Stimulated activated memory B cell treated with anti-CD40 and anti-IgM and Interleukin-4, amounts not matched to agents 10 μg/mL and 1 μg/mL and 100 μg/mL, for 72 hours (primary cell): ENCODE measurements at regions not wholly inside any gene's neighbourhood (a gene's known extent, or its start where the extent isn't known, plus 50 kb on each side); places are given as distances from the start of the nearest gene placed in this dataset.
"Not testable (repeated sequence)": the region's sequence is repeated elsewhere in the genome, so short reads cannot be mapped to it uniquely, and the experiment has no call there.

Experiments
- ATAC-seq: fragments of 150-1000 bp; cut with Tn5 transposase; 2 replicates; pipeline ENCODE4 v1.10.0; 2021
- H3K27ac Mint-ChIP-seq: one replicate; pipeline ENCODE4 v1.8.0; 2022; ENCODE audit warnings: mild to moderate bottlenecking, mixed read lengths
- H3K27me3 Mint-ChIP-seq: one replicate; pipeline ENCODE4 v1.8.0; 2022; ENCODE audit warnings: mixed read lengths
- H3K36me3 Mint-ChIP-seq: one replicate; pipeline ENCODE4 v1.8.0; 2022; ENCODE audit warnings: mixed read lengths
- H3K4me1 Mint-ChIP-seq: one replicate; pipeline ENCODE4 v1.8.0; 2022; ENCODE audit warnings: mixed read lengths
- H3K4me3 Mint-ChIP-seq: one replicate; pipeline ENCODE4 v1.8.0; 2022; ENCODE audit warnings: mild to moderate bottlenecking, moderate library complexity, mixed read lengths
- H3K9me3 Mint-ChIP-seq: one replicate; pipeline ENCODE4 v1.8.0; 2022; ENCODE audit warnings: mixed read lengths

DNA sequence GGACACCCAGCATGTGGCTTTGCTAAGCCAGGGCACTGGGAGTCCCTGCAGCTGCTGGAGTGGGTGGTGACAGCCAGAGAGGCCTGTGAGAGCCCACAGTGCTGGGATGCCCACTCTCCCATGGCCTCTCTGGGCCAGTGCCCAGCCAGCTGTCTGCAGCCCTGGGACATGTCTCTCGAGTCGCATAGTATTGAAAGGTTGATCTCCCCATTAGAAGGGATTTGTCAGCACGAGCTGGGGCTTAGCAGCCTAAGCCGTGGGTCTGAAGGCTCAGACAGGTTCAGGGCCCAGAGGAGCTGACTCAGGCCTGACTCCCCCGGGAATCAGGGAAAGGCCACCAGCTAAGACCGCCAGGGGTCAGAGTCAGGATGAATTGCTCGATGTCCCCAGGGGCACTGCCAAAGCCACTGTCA is 53.5 kb downstream of the FOXD2 start:
- H3K9me3 Mint-ChIP-seq = no peaks in the 10 kb centered on the region
- no peaks in the 10 kb centered on the region for H3K36me3 Mint-ChIP-seq
- H3K4me1 Mint-ChIP-seq = no peaks in the 10 kb centered on the region
- peaks cover 27% of the 10 kb centered on the region for H3K27me3 Mint-ChIP-seq
- ATAC-seq = peak; percentile 3
- H3K27ac Mint-ChIP-seq = no peak overlapping the region
- H3K4me3 Mint-ChIP-seq = no peak overlapping the region

DNA sequence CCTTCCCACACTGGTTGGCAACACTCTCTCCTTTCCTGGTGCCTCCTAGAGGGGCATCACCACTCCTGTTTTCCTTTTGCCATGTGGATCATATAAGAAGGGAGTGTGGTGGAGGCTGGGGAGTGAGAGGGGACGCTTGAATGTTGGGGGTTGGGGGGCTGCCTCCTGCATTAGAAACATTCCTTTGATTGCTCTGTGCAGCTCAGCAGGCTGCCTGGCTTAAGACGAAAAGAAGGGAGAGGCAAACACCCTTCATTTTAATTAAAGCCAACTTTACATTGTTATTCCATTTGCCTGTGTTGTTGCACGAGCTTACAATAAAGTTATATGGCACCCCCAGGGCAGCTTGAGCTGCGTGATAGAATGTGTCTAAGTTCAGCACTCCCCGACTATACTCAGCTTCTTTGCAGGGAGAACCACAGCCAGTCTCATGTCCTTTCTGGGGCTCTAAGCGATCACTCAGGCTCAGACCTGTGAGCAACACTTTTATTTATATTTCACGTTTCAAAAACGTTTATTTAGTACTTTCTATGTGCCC is 57.4 kb downstream of the FOXD2 start:
- Mint-ChIP-seq H3K9me3 (no peaks in the 10 kb centered on the region), H3K36me3 (no peaks in the 10 kb centered on the region), H3K27ac (no peak overlapping the region), H3K4me1 (no peaks in the 10 kb centered on the region), H3K27me3 (peaks cover 40% of the 10 kb centered on the region), H3K4me3 (no peak overlapping the region)
- ATAC-seq = no peak

- Mint-ChIP-seq H3K27ac (no peak overlapping the region), H3K9me3 (no peaks in the 10 kb centered on the region), H3K36me3 (no peaks in the 10 kb centered on the region), H3K27me3 (peaks cover 46% of the 10 kb centered on the region), H3K4me1 (no peaks in the 10 kb centered on the region), H3K4me3 (no peak overlapping the region)
- no peak for ATAC-seq
Measured at GRCh38 chr1:47498551-47498950, 60.7 kb downstream of the FOXD2 start.

DNA sequence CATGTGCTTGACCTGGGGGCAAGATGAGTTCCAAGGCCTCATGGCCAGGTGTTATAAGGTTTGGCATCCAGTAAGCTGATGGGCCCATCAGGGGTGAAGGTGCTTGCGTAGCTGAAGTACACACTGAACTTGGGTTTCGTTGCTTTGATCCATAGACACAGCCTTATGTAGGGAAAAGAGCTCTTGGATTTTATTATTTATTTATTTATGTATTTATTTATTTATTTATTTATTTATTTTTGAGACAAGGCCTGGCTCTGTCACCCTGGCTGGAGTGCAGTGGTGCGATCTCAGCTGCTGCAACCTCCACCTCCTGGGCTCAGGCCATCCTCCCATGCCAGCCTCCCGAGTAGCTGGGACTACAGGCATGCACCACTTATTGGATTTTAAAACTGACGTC is 63.2 kb downstream of the FOXD2 start:
- ATAC-seq = no peak

DNA sequence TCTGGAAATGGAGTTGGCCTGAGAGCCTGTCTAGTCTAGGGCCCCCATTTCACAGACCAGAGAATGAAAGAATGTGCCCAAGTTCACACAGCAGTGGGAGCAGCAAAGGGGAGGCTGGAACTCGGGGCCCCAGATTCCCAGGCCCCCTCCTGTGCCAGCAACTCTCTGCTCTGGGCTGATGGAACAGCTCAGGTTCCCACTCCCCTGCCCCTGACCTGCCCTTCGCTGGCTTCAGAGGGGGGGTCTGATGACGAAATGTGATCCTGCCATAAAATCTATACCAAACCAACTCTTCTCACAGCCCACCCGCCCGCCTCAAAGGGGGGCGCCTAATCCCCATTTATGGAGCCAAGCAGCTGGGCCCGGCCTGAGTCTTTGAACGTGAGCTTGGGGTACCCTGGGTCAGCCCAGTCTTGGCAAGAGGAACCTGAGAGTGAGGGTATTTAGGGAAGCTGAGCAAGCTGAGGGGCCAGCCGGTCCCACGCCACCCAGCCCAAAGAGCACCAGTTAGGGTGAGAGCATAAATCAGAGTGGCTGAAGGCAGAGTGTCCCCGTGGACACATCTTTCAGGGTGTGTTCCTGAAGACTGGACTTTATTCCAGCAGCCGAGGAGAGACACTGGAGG is 65.0 kb downstream of the FOXD2 start:
- H3K4me3 Mint-ChIP-seq = no peak overlapping the region
- H3K9me3 Mint-ChIP-seq = peaks cover 7% of the 10 kb centered on the region
- ATAC-seq = no peak
- H3K27ac Mint-ChIP-seq = no peak overlapping the region
- H3K27me3 Mint-ChIP-seq = peaks cover 59% of the 10 kb centered on the region
- no peaks in the 10 kb centered on the region for H3K36me3 Mint-ChIP-seq
- no peaks in the 10 kb centered on the region for H3K4me1 Mint-ChIP-seq

More for the DNA sequence above, 63.2 kb downstream of the FOXD2 start:
- peaks cover 4% of the 10 kb centered on the region for H3K9me3 Mint-ChIP-seq
- no peak overlapping the region for H3K4me3 Mint-ChIP-seq
- H3K27me3 Mint-ChIP-seq = peaks cover 62% of the 10 kb centered on the region
- H3K36me3 Mint-ChIP-seq = no peaks in the 10 kb centered on the region
- H3K27ac Mint-ChIP-seq = no peak overlapping the region
- no peaks in the 10 kb centered on the region for H3K4me1 Mint-ChIP-seq

DNA sequence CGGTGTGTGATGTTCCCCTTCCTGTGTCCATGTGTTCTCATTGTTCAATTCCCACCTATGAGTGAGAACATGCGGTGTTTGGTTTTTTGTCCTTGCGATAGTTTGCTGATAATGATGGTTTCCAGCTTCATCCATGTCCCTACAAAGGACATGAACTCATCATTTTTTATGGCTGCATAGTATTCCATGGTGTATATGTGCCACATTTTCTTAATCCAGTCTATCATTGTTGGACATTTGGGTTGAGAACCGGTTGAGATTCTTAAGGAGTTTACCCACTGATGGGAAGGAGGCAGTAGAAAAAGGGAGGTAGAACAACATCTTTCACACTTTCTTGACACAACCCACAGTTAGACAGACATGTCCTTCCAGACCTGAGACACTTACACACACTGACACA is 67.0 kb downstream of the FOXD2 start:
- H3K4me1 Mint-ChIP-seq, H3K36me3 Mint-ChIP-seq, H3K27ac Mint-ChIP-seq, H3K4me3 Mint-ChIP-seq, H3K9me3 Mint-ChIP-seq, ATAC-seq: not testable (repeated sequence)
- peaks cover 52% of the 10 kb centered on the region for H3K27me3 Mint-ChIP-seq

- H3K27me3 Mint-ChIP-seq = peaks cover 52% of the 10 kb centered on the region
Measured at GRCh38 chr1:47505267-47505666, 67.4 kb downstream of the FOXD2 start.

GRCh38 chr1:47506053-47506452 is 68.2 kb downstream of the FOXD2 start:
- Mint-ChIP-seq H3K4me1 (peaks cover 4% of the 10 kb centered on the region), H3K27me3 (peaks cover 52% of the 10 kb centered on the region), H3K36me3 (no peaks in the 10 kb centered on the region), H3K4me3 (no peak overlapping the region), H3K27ac (no peak overlapping the region), H3K9me3 (peaks cover 7% of the 10 kb centered on the region)
- ATAC-seq = no peak

More at GRCh38 chr1:47505267-47505666, 67.4 kb downstream of the FOXD2 start:
- Mint-ChIP-seq H3K4me3 (no peak overlapping the region), H3K27ac (no peak overlapping the region), H3K4me1 (peaks cover 4% of the 10 kb centered on the region), H3K36me3 (no peaks in the 10 kb centered on the region), H3K9me3 (peaks cover 7% of the 10 kb centered on the region)
- no peak for ATAC-seq

DNA sequence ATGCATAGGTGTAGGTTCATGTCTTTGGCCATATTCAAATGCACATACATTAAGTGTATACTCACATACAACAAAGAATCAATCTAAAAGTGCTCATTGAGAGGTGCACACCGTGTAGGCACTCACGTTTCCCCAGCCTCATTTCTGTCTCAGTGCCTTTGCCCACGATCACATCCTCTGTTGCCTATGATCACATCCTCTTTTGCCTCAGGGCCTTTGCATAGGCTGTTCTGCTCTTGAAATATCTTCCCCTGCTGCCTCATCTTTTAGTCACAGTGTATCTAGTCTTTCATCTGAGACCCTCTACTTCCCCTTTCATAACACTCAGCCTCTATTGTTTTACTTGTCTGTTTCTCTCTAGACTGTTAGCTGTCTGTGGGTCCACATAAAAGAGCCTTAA is 69.3 kb downstream of the FOXD2 start:
- H3K9me3 Mint-ChIP-seq = peaks cover 11% of the 10 kb centered on the region
- H3K4me1 Mint-ChIP-seq = peaks cover 4% of the 10 kb centered on the region
- no peak overlapping the region for H3K4me3 Mint-ChIP-seq
- no peak overlapping the region for H3K27ac Mint-ChIP-seq
- H3K27me3 Mint-ChIP-seq = peaks cover 50% of the 10 kb centered on the region
- ATAC-seq = no peak
- no peaks in the 10 kb centered on the region for H3K36me3 Mint-ChIP-seq

DNA sequence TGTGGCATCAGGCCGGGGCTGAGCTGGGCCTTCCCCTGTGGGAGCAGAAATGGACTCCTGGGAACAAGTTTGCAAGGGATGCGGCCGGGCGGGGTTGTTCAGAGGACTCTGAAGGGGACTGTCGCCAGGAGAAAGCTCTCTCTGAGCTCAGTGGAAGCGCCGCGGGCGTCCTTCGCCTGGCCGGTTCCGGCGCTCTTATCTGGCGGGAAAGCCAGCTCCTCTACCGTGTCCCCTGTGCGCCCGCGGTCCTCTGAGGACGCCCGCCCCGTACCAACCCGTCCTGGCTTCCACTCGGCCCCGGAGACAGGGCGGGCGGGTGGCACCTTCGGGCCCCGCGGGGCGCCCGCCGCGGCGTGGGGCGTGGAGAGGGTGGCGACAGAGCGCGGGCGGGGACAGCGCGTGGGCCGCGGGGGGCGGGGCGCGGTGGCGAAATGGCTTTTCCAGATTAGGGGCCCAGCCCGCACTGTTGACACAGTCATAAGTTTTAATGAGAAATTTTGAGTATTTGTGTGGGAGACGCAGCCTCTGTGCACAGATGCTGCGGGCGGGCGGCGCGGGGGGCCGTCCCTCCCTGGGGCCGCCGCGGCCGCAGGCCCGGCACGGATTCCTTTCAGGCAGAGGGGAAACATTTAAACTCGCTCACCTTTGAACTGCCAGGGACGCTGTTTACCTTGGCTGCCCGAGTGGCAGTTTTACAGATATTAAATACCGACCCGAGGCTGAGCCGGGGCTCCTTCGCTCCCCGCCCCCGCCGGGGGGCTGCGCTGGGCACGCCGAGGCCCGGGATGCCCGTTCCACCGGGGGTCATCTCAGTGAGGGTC is 70.2 kb downstream of the FOXD2 start:
- H3K27me3 Mint-ChIP-seq = peaks cover 53% of the 10 kb centered on the region
- peak; percentile 62 for ATAC-seq
- H3K9me3 Mint-ChIP-seq = peaks cover 11% of the 10 kb centered on the region
- H3K4me1 Mint-ChIP-seq = peaks cover 4% of the 10 kb centered on the region
- no peaks in the 10 kb centered on the region for H3K36me3 Mint-ChIP-seq
- no peak overlapping the region for H3K27ac Mint-ChIP-seq
- H3K4me3 Mint-ChIP-seq = peak overlapping the region; percentile 19

DNA sequence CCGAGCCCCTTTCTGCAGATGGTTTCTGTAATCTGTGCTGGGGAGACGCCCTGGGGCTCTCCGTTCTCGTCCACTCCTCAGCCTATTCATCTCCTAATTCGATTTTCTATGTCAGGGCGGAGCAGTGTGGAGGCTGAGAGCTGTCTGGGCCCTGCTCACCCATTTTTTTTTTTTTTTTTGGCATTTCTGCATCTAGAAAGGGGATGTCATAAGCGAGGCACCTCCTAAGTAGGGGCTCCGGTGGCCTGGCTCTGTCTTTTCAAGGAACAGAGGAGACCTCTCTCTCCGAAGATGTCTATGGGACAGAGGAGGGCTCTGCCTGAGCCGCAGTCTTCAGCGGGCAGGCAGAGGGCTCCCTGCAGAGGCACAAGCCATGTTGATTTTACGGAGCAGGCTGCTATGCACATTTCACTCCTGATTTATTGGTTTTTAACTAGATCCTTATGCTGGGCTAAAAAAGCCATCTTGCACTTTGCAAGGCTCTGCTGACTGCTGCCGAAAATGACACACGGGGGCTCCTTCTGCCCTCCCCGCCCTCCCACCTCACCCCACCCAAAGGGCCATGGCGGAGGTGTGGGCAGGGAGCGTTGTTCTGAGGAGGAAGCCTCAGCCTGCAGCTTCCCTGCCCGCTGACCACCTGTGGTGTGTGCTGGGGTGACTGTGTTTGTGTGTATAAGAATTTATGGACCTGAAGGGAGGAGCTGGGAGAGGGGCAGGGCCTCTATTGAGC is 71.0 kb downstream of the FOXD2 start:
- no peaks in the 10 kb centered on the region for H3K36me3 Mint-ChIP-seq
- H3K4me3 Mint-ChIP-seq = peak overlapping the region; percentile 64
- H3K4me1 Mint-ChIP-seq = peaks cover 4% of the 10 kb centered on the region
- H3K27me3 Mint-ChIP-seq = peaks cover 48% of the 10 kb centered on the region
- ATAC-seq = peak; percentile 21
- no peak overlapping the region for H3K27ac Mint-ChIP-seq
- H3K9me3 Mint-ChIP-seq = peaks cover 11% of the 10 kb centered on the region

DNA sequence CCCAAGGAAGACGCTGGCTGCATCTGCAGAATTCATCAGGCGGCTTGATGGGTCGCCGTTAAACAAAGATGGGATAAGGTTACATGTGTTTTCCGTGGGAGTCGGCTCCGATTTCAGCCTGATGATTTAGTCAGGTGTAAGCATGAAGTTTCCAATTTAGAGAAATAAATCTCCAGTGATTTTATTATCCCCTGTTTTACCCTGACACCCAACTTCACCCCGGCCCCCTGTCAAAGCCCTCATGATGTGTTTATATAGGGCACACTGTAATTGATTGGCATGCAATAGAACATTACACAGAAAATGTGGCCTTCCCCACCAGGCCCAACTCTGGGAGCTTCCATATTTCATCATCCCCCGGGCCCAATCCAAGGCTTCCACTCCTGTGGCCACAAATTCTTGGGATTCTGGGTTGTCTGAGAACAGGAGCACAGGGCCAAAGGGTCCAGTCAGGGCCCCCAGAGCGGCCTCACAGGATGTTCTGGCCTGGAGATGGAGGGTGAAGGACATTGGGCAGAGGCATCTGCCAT is 72.5 kb downstream of the FOXD2 start:
- H3K4me1 Mint-ChIP-seq = peaks cover 4% of the 10 kb centered on the region
- H3K9me3 Mint-ChIP-seq = peaks cover 11% of the 10 kb centered on the region
- H3K27ac Mint-ChIP-seq = no peak overlapping the region
- H3K27me3 Mint-ChIP-seq = peaks cover 45% of the 10 kb centered on the region
- no peak for ATAC-seq
- H3K36me3 Mint-ChIP-seq = no peaks in the 10 kb centered on the region
- no peak overlapping the region for H3K4me3 Mint-ChIP-seq

GRCh38 chr1:47511825-47512224 is 74.0 kb downstream of the FOXD2 start:
- H3K4me1 Mint-ChIP-seq = peaks cover 4% of the 10 kb centered on the region
- H3K27ac Mint-ChIP-seq = no peak overlapping the region
- peaks cover 47% of the 10 kb centered on the region for H3K27me3 Mint-ChIP-seq
- no peak overlapping the region for H3K4me3 Mint-ChIP-seq
- H3K9me3 Mint-ChIP-seq = peaks cover 7% of the 10 kb centered on the region
- ATAC-seq = no peak
- H3K36me3 Mint-ChIP-seq = no peaks in the 10 kb centered on the region

DNA sequence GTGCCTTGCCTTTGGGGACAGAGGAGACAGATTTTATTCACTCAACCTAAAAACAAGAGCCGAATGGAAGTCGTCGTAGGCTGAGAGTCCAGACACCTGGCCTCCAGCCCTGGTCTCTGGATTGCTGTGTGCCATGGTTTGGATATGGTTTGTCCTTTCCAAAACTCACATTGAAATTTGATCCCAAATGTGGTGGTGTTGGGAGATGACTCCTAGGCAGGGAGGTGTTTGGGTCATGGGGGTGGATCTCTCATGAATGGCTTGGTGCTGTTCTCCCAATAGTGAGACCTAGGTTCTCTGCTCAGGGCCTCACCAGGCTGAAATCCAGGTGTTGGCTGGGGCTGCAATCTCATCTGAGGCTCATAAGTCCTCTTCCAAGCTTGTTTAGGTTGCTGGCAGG is 75.5 kb downstream of the FOXD2 start:
- H3K4me1 Mint-ChIP-seq = peaks cover 4% of the 10 kb centered on the region

GRCh38 chr1:47514229-47514628 is 76.4 kb downstream of the FOXD2 start:
- ATAC-seq = no peak
- Mint-ChIP-seq H3K4me1 (no peaks in the 10 kb centered on the region), H3K9me3 (peaks cover 3% of the 10 kb centered on the region), H3K27ac (no peak overlapping the region), H3K4me3 (no peak overlapping the region), H3K27me3 (peaks cover 50% of the 10 kb centered on the region), H3K36me3 (no peaks in the 10 kb centered on the region)

More for the DNA sequence above, 75.5 kb downstream of the FOXD2 start:
- H3K36me3 Mint-ChIP-seq = no peaks in the 10 kb centered on the region
- H3K27ac Mint-ChIP-seq = no peak overlapping the region
- no peak overlapping the region for H3K4me3 Mint-ChIP-seq
- H3K27me3 Mint-ChIP-seq = peaks cover 48% of the 10 kb centered on the region
- no peak for ATAC-seq
- peaks cover 3% of the 10 kb centered on the region for H3K9me3 Mint-ChIP-seq
